WI38 (cell line): ENCODE measurements at regions not wholly inside any gene's neighbourhood (a gene's known extent, or its start where the extent isn't known, plus 50 kb on each side); places are given as distances from the start of the nearest gene placed in this dataset.
A peak's percentile ranks its signal among the peaks of the same experiment; 100 is the strongest.

Experiments used
- H3K4me3 ChIP-seq: 2 replicates; pipeline ENCODE4 v1.5.1; 2011; ENCODE audit warnings: low read depth, mild to moderate bottlenecking, control low read depth, low read length
- TF ChIP-seq, protein P1 (sequence below): IDR thresholded peaks from 2 replicates; pipeline ENCODE4 v1.5.1; 2012; ENCODE audit warnings: low read depth, mild to moderate bottlenecking, control low read depth, low read length

DNA sequence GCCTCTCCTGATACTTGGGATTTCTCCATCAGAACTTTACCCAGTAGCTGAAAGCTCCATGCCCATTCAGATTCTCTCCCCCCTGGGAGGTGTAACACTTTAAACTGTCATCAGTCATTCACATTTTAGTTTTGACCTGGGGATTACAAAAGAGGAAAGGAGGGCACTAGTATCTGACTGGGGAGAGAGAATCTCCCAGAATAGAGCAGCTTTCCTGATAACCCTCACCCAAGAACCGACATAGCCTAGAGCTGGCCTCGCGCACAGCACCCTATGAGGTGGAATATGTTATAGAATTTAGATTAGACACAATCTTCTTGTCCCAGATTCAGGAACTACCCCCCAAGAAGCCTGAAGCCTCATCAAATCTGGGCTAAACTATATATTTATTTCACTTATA is 950.2 kb upstream of the TENM3 start:
- TF ChIP-seq, protein P1, sequence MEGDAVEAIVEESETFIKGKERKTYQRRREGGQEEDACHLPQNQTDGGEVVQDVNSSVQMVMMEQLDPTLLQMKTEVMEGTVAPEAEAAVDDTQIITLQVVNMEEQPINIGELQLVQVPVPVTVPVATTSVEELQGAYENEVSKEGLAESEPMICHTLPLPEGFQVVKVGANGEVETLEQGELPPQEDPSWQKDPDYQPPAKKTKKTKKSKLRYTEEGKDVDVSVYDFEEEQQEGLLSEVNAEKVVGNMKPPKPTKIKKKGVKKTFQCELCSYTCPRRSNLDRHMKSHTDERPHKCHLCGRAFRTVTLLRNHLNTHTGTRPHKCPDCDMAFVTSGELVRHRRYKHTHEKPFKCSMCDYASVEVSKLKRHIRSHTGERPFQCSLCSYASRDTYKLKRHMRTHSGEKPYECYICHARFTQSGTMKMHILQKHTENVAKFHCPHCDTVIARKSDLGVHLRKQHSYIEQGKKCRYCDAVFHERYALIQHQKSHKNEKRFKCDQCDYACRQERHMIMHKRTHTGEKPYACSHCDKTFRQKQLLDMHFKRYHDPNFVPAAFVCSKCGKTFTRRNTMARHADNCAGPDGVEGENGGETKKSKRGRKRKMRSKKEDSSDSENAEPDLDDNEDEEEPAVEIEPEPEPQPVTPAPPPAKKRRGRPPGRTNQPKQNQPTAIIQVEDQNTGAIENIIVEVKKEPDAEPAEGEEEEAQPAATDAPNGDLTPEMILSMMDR, result no peak
- no peak overlapping the region for H3K4me3 ChIP-seq

DNA sequence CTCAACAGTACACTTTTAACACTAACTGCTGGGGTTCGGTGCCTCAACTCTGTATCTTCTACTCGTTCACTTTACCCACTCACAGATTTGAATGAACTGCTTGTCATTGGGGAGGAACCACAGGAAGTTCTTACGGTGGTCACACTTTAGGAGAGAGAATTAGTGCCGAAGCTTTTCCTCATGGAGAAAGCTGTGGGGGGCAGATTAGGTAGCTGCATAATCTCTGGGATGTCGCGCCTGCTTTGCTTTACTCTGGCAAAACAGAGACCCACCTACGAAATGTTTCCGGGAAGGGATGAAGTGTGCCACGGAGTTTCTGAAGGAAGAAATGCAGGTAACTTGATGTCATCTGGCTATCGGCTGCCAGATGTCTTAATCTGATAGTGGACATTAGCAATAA is 949.7 kb upstream of the TENM3 start:
- TF ChIP-seq, protein P1, result no peak
- no peak overlapping the region for H3K4me3 ChIP-seq

DNA sequence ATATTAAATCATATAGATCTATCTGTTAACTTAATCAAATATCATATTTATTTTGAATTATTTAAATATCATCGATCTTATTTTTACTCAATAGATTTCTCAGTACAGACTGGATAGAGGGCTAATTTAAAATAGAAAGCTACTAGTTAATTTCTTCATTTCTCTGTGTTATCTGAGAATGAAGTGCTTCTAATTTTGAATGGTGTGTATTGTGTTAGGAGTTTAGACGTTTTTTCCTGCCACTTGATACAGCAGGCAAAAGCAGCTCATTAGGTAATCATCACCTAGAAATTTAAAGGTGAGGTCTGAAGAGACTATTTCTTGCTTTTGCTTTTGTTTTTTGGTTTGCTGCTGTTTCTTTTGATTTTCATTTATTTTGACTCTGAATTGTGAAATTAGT is 948.8 kb upstream of the TENM3 start:
- TF ChIP-seq, protein P1, result no peak
- H3K4me3 ChIP-seq, result no peak overlapping the region

- TF ChIP-seq, protein P1, result peak; percentile 71
- H3K4me3 ChIP-seq, result peak overlapping the region; percentile 17; the same call in 1 of the 2 replicates
Measured at GRCh38 chr4:181301735-181302710, 941.2 kb upstream of the TENM3 start.

DNA sequence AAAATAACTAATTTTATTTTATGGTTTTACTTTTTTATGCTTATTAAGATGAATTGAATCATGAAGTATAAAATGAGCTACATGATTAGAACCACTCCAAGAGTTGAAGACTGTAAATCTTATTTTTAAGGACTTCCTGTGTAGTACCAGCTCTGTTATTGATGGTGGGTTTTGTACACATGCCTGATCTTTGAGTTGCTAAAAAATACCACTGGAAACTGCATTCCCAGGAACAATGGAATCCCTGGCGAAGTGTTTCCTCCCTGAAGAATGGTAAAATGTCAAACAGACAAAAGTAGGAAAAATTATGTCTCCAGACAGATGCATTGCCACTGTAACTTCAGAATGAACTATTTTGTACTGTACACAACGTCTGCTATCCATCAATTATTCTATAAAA is 935.4 kb upstream of the TENM3 start:
- TF ChIP-seq, protein P1, result no peak
- H3K4me3 ChIP-seq, result no peak overlapping the region

DNA sequence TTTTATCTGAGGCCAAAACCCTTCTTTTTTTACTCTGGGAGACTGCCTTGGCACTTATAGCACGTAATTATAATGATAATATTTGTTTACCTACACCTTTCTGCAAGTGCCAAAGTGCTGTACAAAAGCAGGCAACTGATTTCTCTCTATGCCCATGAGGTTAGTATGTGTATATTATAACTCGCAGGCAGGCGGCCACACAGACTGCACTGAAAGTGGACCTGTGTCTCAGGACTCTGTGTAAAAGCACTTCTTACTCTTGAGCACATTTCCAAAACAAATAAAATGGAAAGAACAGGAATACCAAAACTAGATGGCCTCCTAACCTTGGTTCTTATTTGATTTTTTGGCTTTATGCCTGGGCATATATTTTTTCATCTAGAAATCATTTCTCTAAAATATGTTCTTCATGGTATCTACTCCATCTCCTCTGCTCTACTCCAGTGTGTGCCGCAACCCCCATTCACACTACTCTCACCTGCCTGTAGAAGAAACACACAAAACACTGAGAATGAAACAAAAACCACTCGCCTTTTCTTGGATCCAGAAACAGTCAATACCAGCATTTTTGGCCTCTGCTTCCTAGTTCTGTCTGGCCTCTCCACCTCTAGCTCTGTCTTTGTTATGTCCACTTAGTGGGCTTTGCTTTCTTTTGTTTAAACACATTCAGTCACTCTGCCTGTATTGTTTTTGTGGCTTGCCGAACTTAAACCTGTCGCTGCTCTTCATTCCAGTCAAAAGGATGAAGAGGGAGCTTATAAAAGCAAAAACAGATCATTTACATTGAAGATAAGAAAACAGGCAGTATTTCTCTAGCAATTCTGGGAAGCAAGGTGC is 934.5 kb upstream of the TENM3 start:
- TF ChIP-seq, protein P1, result no peak
- no peak overlapping the region for H3K4me3 ChIP-seq
